IMR-90 (cell line): ENCODE measurements at regions not wholly inside any gene's neighbourhood (a gene's known extent, or its start where the extent isn't known, plus 50 kb on each side); places are given as distances from the start of the nearest gene placed in this dataset.

Source experiments
- ATAC-seq: fragments of 200-7000 bp; cut with Tn5 transposase; 2 replicates; pipeline ENCODE4 v1.9.1; 2020; ENCODE audit warnings: low read depth, mild to moderate bottlenecking, moderate library complexity
- BruUV-seq: library from RNA; stranded (reverse); fragments of 400-500 nt; replicated peaks from 2 replicates; lab custom pipeline; 2021; lab: Mats Ljungman, UMichigan
- CTCF ChIA-PET: fragments of 300-600 bp; formaldehyde crosslinking; extraction: SDS; loops from one replicate; lab custom pipeline; 2021; ENCODE audit warnings: antibody characterized with exemption; lab: Yijun Ruan, JAX
- POLR2A ChIA-PET: fragments of 300-600 bp; sonication (Branson Sonifier 250); formaldehyde crosslinking; loops from one replicate; lab custom pipeline; 2022; ENCODE audit warnings: antibody characterized with exemption; ENCODE audit not compliant: unreplicated experiment; lab: Charles Lee
- DNase-seq: peaks from one replicate; pipeline ENCODE4 v3.0.0; 2013
- H2AFZ ChIP-seq: replicated peaks from 2 replicates; pipeline ENCODE3; 2013; ENCODE audit warnings: low read length, mild to moderate bottlenecking; ENCODE audit not compliant: poor library complexity
- H2AK5ac ChIP-seq: 2 replicates; pipeline ENCODE4 v1.6.1; 2013; ENCODE audit warnings: low read depth, low read length, inconsistent platforms
- H2AK9ac ChIP-seq: replicated peaks from 2 replicates; pipeline ENCODE3; 2013; ENCODE audit warnings: mild to moderate bottlenecking, low read depth, low read length, moderate library complexity; ENCODE audit not compliant: poor library complexity
- H2BK120ac ChIP-seq: 2 replicates; pipeline ENCODE4 v1.6.1; 2013; ENCODE audit warnings: low read depth, low read length, inconsistent platforms
- H2BK15ac ChIP-seq: 3 replicates; pipeline ENCODE4 v1.6.1; 2013; ENCODE audit warnings: low read depth, low read length, inconsistent platforms
- H2BK20ac ChIP-seq: 2 replicates; pipeline ENCODE4 v1.6.1; 2013; ENCODE audit warnings: low read depth, mild to moderate bottlenecking, inconsistent platforms, low read length, moderate library complexity
- H2BK5ac ChIP-seq: 2 replicates; pipeline ENCODE4 v1.6.1; 2013; ENCODE audit warnings: mild to moderate bottlenecking, low read depth, low read length, inconsistent platforms; ENCODE audit not compliant: poor library complexity, severe bottlenecking
- H3K14ac ChIP-seq: replicated peaks from 2 replicates; pipeline ENCODE4 v1.6.1; 2013; ENCODE audit warnings: low read depth, low read length, inconsistent platforms
- H3K18ac ChIP-seq: 2 replicates; pipeline ENCODE4 v1.6.1; 2013; ENCODE audit warnings: low read depth, low read length, control low read depth
- H3K23ac ChIP-seq: 2 replicates; pipeline ENCODE4 v1.6.1; 2013; ENCODE audit warnings: low read depth, low read length, inconsistent platforms
- H3K27ac ChIP-seq: 2 replicates; pipeline ENCODE4 v1.5.1; 2013; ENCODE audit warnings: mild to moderate bottlenecking, control low read depth, low read length; ENCODE audit not compliant: insufficient read depth
- H3K27me3 ChIP-seq: 2 replicates; pipeline ENCODE4 v1.6.1; 2013; ENCODE audit warnings: low read length; ENCODE audit not compliant: control insufficient read depth, insufficient read depth
- H3K36me3 ChIP-seq: 2 replicates; pipeline ENCODE4 v1.6.1; 2013; ENCODE audit warnings: low read length, mixed read lengths; ENCODE audit not compliant: control insufficient read depth, insufficient read depth
- H3K4ac ChIP-seq: 2 replicates; pipeline ENCODE4 v1.6.1; 2013; ENCODE audit warnings: low read depth, low read length, inconsistent platforms
- H3K4me1 ChIP-seq: 2 replicates; pipeline ENCODE4 v1.6.1; 2013; ENCODE audit warnings: low read length, mixed read lengths; ENCODE audit not compliant: control insufficient read depth, insufficient read depth
- H3K4me2 ChIP-seq: 2 replicates; pipeline ENCODE4 v1.6.1; 2013; ENCODE audit warnings: low read depth, mild to moderate bottlenecking, control low read depth, low read length, moderate library complexity
- H3K4me3 ChIP-seq: 2 replicates; pipeline ENCODE4 v1.5.1; 2013; ENCODE audit warnings: low read depth, mild to moderate bottlenecking, control low read depth, low read length, moderate library complexity; ENCODE audit not compliant: insufficient read depth
- H3K56ac ChIP-seq: 2 replicates; pipeline ENCODE4 v1.6.1; 2013; ENCODE audit warnings: low read length, inconsistent platforms; ENCODE audit not compliant: insufficient read depth; ENCODE audit errors: extremely low read depth
- H3K79me1 ChIP-seq, 2 experiments: 2 replicates each; pipeline ENCODE4 v1.6.1; 2013; ENCODE audit warnings: low read length in 2 of 2, inconsistent platforms in 1 of 2, low read depth in 1 of 2
- H3K9ac ChIP-seq: 2 replicates; pipeline ENCODE4 v1.6.1; 2013; ENCODE audit warnings: low read depth, low read length, control low read depth
- H3K9me1 ChIP-seq: 2 replicates; pipeline ENCODE4 v1.6.1; 2013; ENCODE audit warnings: low read length, inconsistent platforms; ENCODE audit not compliant: insufficient read depth
- H3K9me3 ChIP-seq: 2 replicates; pipeline ENCODE4 v1.6.1; 2013; ENCODE audit warnings: low read length; ENCODE audit not compliant: control insufficient read depth, insufficient read depth
- H4K20me1 ChIP-seq: 2 replicates; pipeline ENCODE4 v1.6.1; 2013; ENCODE audit warnings: low read length, inconsistent platforms; ENCODE audit not compliant: insufficient read depth
- H4K5ac ChIP-seq: 2 replicates; pipeline ENCODE4 v1.6.1; 2013; ENCODE audit warnings: mild to moderate bottlenecking, low read depth, low read length, control low read depth
- H4K8ac ChIP-seq, 2 experiments: 2 replicates each; pipeline ENCODE4 v1.6.1; 2013; ENCODE audit warnings: low read depth in 2 of 2, low read length in 2 of 2, control low read depth in 1 of 2, inconsistent platforms in 1 of 2
- H4K91ac ChIP-seq: 2 replicates; pipeline ENCODE4 v1.6.1; 2013; ENCODE audit warnings: low read depth, low read length, inconsistent platforms; ENCODE audit not compliant: insufficient read depth
- BHLHE40 ChIP-seq: fragments of 150-350 bp; IDR thresholded peaks from 2 replicates; pipeline ENCODE4 v1.6.1; 2016; ENCODE audit warnings: mild to moderate bottlenecking, low read depth, low read length
- CEBPB ChIP-seq: IDR thresholded peaks from 2 replicates; pipeline ENCODE4 v1.6.1; 2012; ENCODE audit warnings: low read depth, low read length, improper control_type of control experiment
- CHD1 ChIP-seq: IDR thresholded peaks from 2 replicates; pipeline ENCODE4 v1.6.1; 2012; ENCODE audit warnings: low read depth, low read length, improper control_type of control experiment
- FOS ChIP-seq: fragments of 150-350 bp; IDR thresholded peaks from 2 replicates; pipeline ENCODE4 v1.6.1; 2016; ENCODE audit warnings: low read depth, low read length
- MAFK ChIP-seq: IDR thresholded peaks from 2 replicates; pipeline ENCODE4 v1.6.1; 2012; ENCODE audit warnings: low read depth, low read length, improper control_type of control experiment
- MAZ ChIP-seq: IDR thresholded peaks from 2 replicates; pipeline ENCODE4 v1.6.1; 2012; ENCODE audit warnings: low read depth, mild to moderate bottlenecking, low read length, improper control_type of control experiment, moderate library complexity, borderline replicate concordance
- MXI1 ChIP-seq: IDR thresholded peaks from 2 replicates; pipeline ENCODE4 v1.6.1; 2012; ENCODE audit warnings: low read depth, mild to moderate bottlenecking, low read length, moderate library complexity, borderline replicate concordance
- NFE2L2 ChIP-seq: fragments of 150-350 bp; IDR thresholded peaks from 2 replicates; pipeline ENCODE4 v1.6.1; 2016; ENCODE audit warnings: low read depth, mild to moderate bottlenecking, low read length
- POLR2A ChIP-seq: IDR thresholded peaks from 2 replicates; pipeline ENCODE4 v1.6.1; 2012; ENCODE audit warnings: mild to moderate bottlenecking, low read depth, low read length
- RAD21 ChIP-seq: IDR thresholded peaks from 2 replicates; pipeline ENCODE4 v1.6.1; 2012; ENCODE audit warnings: low read length, improper control_type of control experiment
- RCOR1 ChIP-seq: IDR thresholded peaks from 2 replicates; pipeline ENCODE4 v1.6.1; 2012; ENCODE audit warnings: mild to moderate bottlenecking, low read length, improper control_type of control experiment; ENCODE audit not compliant: insufficient replicate concordance
- RFX5 ChIP-seq: IDR thresholded peaks from 2 replicates; pipeline ENCODE4 v1.8.0; 2012; ENCODE audit warnings: low read depth, mild to moderate bottlenecking, low read length, moderate library complexity
- SMC3 ChIP-seq: fragments of 150-350 bp; IDR thresholded peaks from 2 replicates; pipeline ENCODE4 v1.6.1; 2016; ENCODE audit warnings: low read depth, mild to moderate bottlenecking, antibody characterized with exemption, low read length, moderate library complexity
- WGBS, 2 experiments: methylation state at CpG; one replicate each; pipeline versions ENCODE4 v1.1.5 to v1.1.7; 2013; ENCODE audit warnings: missing lambda C conversion rate in 2 of 2; ENCODE audit not compliant: insufficient read length in 1 of 2; ENCODE audit errors: extremely low coverage in 2 of 2; 5-methylcytosine and 5-hydroxymethylcytosine counted together
- dilution Hi-C: fragments of 300-500 bp; cut with HindIII; formaldehyde crosslinking; loops from one replicate; pipeline ENCODE4 v1.14.3; 2018; ENCODE audit warnings: low sequenced_read_pairs; ENCODE audit not compliant: unreplicated experiment
- in situ Hi-C: fragments of 300-500 bp; cut with MboI; formaldehyde crosslinking; loops from 3 replicates; pipeline ENCODE4 v1.14.3; 2019; ENCODE audit warnings: low sequenced_read_pairs, inconsistent platforms, mixed read lengths
- intact Hi-C: fragments of 100-400 bp; cut with micrococcal nuclease; formaldehyde crosslinking; loops from 2 replicates; pipeline ENCODE4 v1.10.0; 2022
- TF ChIP-seq, protein P1 (sequence below): fragments of 150-350 bp; IDR thresholded peaks from 2 replicates; pipeline ENCODE4 v1.6.1; 2016; ENCODE audit warnings: low read depth, mild to moderate bottlenecking, low read length, moderate library complexity, borderline replicate concordance
- TF ChIP-seq, protein P2 (sequence below): fragments of 150-350 bp; IDR thresholded peaks from 2 replicates; pipeline ENCODE4 v1.6.1; 2017; ENCODE audit warnings: mild to moderate bottlenecking, antibody characterized with exemption, low read length, low read depth
- TF ChIP-seq, protein P3 (sequence below): conservative IDR thresholded peaks from 2 replicates; pipeline ENCODE4 v1.5.1; 2012; ENCODE audit warnings: mild to moderate bottlenecking, low read depth, low read length, improper control_type of control experiment

DNA sequence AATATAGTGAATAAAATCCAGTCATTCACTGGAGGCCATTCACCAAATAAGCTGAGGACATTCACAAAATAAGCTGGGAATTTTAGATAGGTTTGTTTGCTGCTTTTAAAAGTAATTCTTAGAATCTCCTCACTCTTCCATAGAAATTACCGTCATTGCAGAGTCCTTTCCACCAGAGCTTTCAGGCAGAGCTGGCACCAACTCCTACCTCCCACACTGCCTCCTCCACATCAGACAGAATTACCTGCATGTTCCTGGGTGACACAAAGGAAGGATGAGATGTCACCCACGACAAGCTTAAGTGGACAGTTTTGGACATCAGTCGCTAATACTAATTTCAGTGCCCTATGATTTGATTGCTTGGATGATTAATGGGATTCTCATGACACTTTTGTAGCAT, 1113.2 kb downstream of the IGSF11 start:
- dilution Hi-C loops, result no loop called here
- Histone ChIP-seq H3K9me1 (no peaks in the 10 kb centered on the region), H3K23ac (no peak overlapping the region), H3K4me2 (no peak overlapping the region), H3K9me3 (no peaks in the 10 kb centered on the region), H3K27ac (no peak overlapping the region), H4K20me1 (no peaks in the 10 kb centered on the region), H3K56ac (no peak overlapping the region), H3K18ac (no peak overlapping the region), H4K91ac (no peak overlapping the region), H4K5ac (no peak overlapping the region), H3K14ac (no peak overlapping the region), H2AK9ac (no peak overlapping the region), H2AFZ (no peak overlapping the region), H3K9ac (no peak overlapping the region), H3K4me1 (no peaks in the 10 kb centered on the region), H3K27me3 (no peaks in the 10 kb centered on the region), H3K4me3 (no peak overlapping the region), H2BK120ac (no peak overlapping the region), H2BK5ac (no peak overlapping the region), H2AK5ac (no peak overlapping the region), H3K79me1 (no peaks in the 10 kb centered on the region; a peak in 1 of 4 replicates), H3K4ac (no peak overlapping the region), H4K8ac (no peak overlapping the region), H2BK20ac (no peak overlapping the region), H2BK15ac (no peak overlapping the region), H3K36me3 (0 out of 2 replicates have a peak, but pooled peaks cover 2% of the 10 kb centered on the region)
- in situ Hi-C loops, result no loop called here
- intact Hi-C loops, result no loop called here
- no TSS peak for BruUV-seq
- ChIA-PET CTCF (no interaction called here), POLR2A (no interaction called here)
- DNase-seq (no peak), ATAC-seq (no peak)
- no peak for TF ChIP-seq CHD1
- TF ChIP-seq FOS, result no peak
- no peak for TF ChIP-seq BHLHE40
- no peak for TF ChIP-seq MAZ
- no peak for TF ChIP-seq NFE2L2
- TF ChIP-seq MAFK, result no peak
- TF ChIP-seq, protein P1, sequence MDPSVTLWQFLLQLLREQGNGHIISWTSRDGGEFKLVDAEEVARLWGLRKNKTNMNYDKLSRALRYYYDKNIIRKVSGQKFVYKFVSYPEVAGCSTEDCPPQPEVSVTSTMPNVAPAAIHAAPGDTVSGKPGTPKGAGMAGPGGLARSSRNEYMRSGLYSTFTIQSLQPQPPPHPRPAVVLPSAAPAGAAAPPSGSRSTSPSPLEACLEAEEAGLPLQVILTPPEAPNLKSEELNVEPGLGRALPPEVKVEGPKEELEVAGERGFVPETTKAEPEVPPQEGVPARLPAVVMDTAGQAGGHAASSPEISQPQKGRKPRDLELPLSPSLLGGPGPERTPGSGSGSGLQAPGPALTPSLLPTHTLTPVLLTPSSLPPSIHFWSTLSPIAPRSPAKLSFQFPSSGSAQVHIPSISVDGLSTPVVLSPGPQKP, result no peak
- no peak for TF ChIP-seq SMC3
- TF ChIP-seq RCOR1, result no peak
- TF ChIP-seq RAD21, result no peak
- TF ChIP-seq CEBPB, result no peak
- TF ChIP-seq, protein P2, sequence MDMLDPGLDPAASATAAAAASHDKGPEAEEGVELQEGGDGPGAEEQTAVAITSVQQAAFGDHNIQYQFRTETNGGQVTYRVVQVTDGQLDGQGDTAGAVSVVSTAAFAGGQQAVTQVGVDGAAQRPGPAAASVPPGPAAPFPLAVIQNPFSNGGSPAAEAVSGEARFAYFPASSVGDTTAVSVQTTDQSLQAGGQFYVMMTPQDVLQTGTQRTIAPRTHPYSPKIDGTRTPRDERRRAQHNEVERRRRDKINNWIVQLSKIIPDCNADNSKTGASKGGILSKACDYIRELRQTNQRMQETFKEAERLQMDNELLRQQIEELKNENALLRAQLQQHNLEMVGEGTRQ, result no peak
- TF ChIP-seq RFX5, result no peak
- TF ChIP-seq, protein P3, sequence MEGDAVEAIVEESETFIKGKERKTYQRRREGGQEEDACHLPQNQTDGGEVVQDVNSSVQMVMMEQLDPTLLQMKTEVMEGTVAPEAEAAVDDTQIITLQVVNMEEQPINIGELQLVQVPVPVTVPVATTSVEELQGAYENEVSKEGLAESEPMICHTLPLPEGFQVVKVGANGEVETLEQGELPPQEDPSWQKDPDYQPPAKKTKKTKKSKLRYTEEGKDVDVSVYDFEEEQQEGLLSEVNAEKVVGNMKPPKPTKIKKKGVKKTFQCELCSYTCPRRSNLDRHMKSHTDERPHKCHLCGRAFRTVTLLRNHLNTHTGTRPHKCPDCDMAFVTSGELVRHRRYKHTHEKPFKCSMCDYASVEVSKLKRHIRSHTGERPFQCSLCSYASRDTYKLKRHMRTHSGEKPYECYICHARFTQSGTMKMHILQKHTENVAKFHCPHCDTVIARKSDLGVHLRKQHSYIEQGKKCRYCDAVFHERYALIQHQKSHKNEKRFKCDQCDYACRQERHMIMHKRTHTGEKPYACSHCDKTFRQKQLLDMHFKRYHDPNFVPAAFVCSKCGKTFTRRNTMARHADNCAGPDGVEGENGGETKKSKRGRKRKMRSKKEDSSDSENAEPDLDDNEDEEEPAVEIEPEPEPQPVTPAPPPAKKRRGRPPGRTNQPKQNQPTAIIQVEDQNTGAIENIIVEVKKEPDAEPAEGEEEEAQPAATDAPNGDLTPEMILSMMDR, result no peak
- no peak for TF ChIP-seq POLR2A
- no peak for TF ChIP-seq MXI1
- no CpG with 5 or more reads among the region's 3 CpGs for WGBS, 2 experiments
